Thyroid gland (tissue), 4 donors: ENCODE measurements at regions not wholly inside any gene's neighbourhood (a gene's known extent, or its start where the extent isn't known, plus 50 kb on each side); places are given as distances from the start of the nearest gene placed in this dataset.

Experiments
- DNase-seq, 2 donors: peaks; one replicate each; pipeline ENCODE4 v3.0.0-alpha.2; 2019
- H3K27ac ChIP-seq, 3 donors: fragments of 200-600 bp; sonication (generic); 1 replicate in 2 of 3; 2 replicates in 1 of 3; pipeline ENCODE4 v1.5.1; 2016 to 2019; ENCODE audit warnings: mild to moderate bottlenecking in 1 of 3, moderate library complexity in 1 of 3
- H3K27me3 ChIP-seq: fragments of 200-600 bp; sonication (generic); one replicate; pipeline ENCODE4 v1.5.1; 2019
- H3K36me3 ChIP-seq, 2 donors: fragments of 200-600 bp; sonication (generic); one replicate each; pipeline ENCODE4 v1.5.1; 2016 to 2019
- H3K4me1 ChIP-seq, 2 donors: fragments of 200-600 bp; sonication (generic); one replicate each; pipeline ENCODE4 v1.5.1; 2017 to 2019
- H3K4me3 ChIP-seq, 3 donors: fragments of 200-600 bp; sonication (generic); replicated peaks in 1 of 3; 1 replicate in 2 of 3; 2 replicates in 1 of 3; pipeline ENCODE4 v1.5.1; 2016; ENCODE audit warnings: mild to moderate bottlenecking in 1 of 3
- H3K9me3 ChIP-seq: fragments of 200-600 bp; sonication (generic); one replicate; pipeline ENCODE4 v1.5.1; 2017
- POLR2A ChIP-seq, 2 donors: fragments of 450-650 bp; IDR thresholded peaks; one replicate each; pipeline ENCODE4 v1.6.1; 2017; ENCODE audit warnings: antibody characterized with exemption in 2 of 2, mild to moderate bottlenecking in 2 of 2, moderate library complexity in 1 of 2
- WGBS, 2 donors: methylation state at CpG; one replicate each; pipeline ENCODE4 v1.1.5; 2017; 5-methylcytosine and 5-hydroxymethylcytosine counted together
- intact Hi-C: fragments of 100-400 bp; cut with DNase I; formaldehyde crosslinking; loops from one replicate; pipeline ENCODE4 v1.15.1; 2023
- TF ChIP-seq, protein P1 (sequence below), 6 experiments: fragments of 200-600 bp in 3 of 6; fragments of 450-650 bp in 3 of 6; sonication (generic) in 3 of 6; IDR thresholded peaks; one replicate each; pipeline ENCODE4 v1.5.1; 2016 to 2019; ENCODE audit warnings: antibody characterized with exemption in 6 of 6, mild to moderate bottlenecking in 2 of 6, inconsistent platforms in 1 of 6, moderate library complexity in 1 of 6

- DNase-seq: no peak
- no peak for TF ChIP-seq POLR2A (IDR thresholded peaks at IDR 0.05)
- TF ChIP-seq, protein P1, sequence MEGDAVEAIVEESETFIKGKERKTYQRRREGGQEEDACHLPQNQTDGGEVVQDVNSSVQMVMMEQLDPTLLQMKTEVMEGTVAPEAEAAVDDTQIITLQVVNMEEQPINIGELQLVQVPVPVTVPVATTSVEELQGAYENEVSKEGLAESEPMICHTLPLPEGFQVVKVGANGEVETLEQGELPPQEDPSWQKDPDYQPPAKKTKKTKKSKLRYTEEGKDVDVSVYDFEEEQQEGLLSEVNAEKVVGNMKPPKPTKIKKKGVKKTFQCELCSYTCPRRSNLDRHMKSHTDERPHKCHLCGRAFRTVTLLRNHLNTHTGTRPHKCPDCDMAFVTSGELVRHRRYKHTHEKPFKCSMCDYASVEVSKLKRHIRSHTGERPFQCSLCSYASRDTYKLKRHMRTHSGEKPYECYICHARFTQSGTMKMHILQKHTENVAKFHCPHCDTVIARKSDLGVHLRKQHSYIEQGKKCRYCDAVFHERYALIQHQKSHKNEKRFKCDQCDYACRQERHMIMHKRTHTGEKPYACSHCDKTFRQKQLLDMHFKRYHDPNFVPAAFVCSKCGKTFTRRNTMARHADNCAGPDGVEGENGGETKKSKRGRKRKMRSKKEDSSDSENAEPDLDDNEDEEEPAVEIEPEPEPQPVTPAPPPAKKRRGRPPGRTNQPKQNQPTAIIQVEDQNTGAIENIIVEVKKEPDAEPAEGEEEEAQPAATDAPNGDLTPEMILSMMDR (IDR thresholded peaks at IDR 0.05): no peak
- H3K27me3 ChIP-seq: no peaks in the 10 kb centered on the region
- intact Hi-C loops: no loop called here
- no peaks in the 10 kb centered on the region for H3K9me3 ChIP-seq
- H3K4me1 ChIP-seq: no peaks in the 10 kb centered on the region
- H3K36me3 ChIP-seq: no peaks in the 10 kb centered on the region
- H3K4me3 ChIP-seq: no peak overlapping the region
- H3K27ac ChIP-seq: no peak overlapping the region
- 80 to 83% methylated on average over 3 of the region's 3 CpGs for WGBS, 2 donors
Measured at GRCh38 chrX:9188117-9188516, 154.2 kb upstream of the FAM9B start.

GRCh38 chrX:9189286-9189685, 155.4 kb upstream of the FAM9B start:
- H3K4me1 ChIP-seq: no peaks in the 10 kb centered on the region
- H3K4me3 ChIP-seq: no peak overlapping the region
- intact Hi-C loops: no loop called here
- TF ChIP-seq POLR2A (IDR thresholded peaks at IDR 0.05): no peak
- TF ChIP-seq, protein P1 (IDR thresholded peaks at IDR 0.05): no peak
- no peak for DNase-seq
- WGBS, 2 donors: 62 to 76% methylated on average over 9 of the region's 9 CpGs
- H3K36me3 ChIP-seq: no peaks in the 10 kb centered on the region
- no peaks in the 10 kb centered on the region for H3K9me3 ChIP-seq
- no peak overlapping the region for H3K27ac ChIP-seq
- H3K27me3 ChIP-seq: no peaks in the 10 kb centered on the region

GRCh38 chrX:9191392-9191791, 157.5 kb upstream of the FAM9B start:
- no peak for DNase-seq
- intact Hi-C loops: no loop called here
- Histone ChIP-seq H3K4me3 (no peak overlapping the region), H3K4me1 (no peaks in the 10 kb centered on the region), H3K27ac (no peak overlapping the region), H3K27me3 (no peaks in the 10 kb centered on the region), H3K9me3 (no peaks in the 10 kb centered on the region), H3K36me3 (no peaks in the 10 kb centered on the region)
- no peak for TF ChIP-seq POLR2A (IDR thresholded peaks at IDR 0.05)
- TF ChIP-seq, protein P1 (IDR thresholded peaks at IDR 0.05): no peak
- WGBS, 2 donors: 74 to 82% methylated on average over 5 of the region's 5 CpGs

- no peaks in the 10 kb centered on the region for H3K9me3 ChIP-seq
- H3K4me3 ChIP-seq: no peak overlapping the region
- TF ChIP-seq, protein P1 (IDR thresholded peaks at IDR 0.05): no peak
- no peak for TF ChIP-seq POLR2A (IDR thresholded peaks at IDR 0.05)
- intact Hi-C loops: no loop called here
- 75 to 85% methylated on average over 1 of the region's 4 CpGs for WGBS, 2 donors
- no peak overlapping the region for H3K27ac ChIP-seq
- H3K4me1 ChIP-seq: no peaks in the 10 kb centered on the region
- no peaks in the 10 kb centered on the region for H3K36me3 ChIP-seq
- no peaks in the 10 kb centered on the region for H3K27me3 ChIP-seq
- DNase-seq: no peak
Measured at GRCh38 chrX:9195199-9195880, 161.4 kb upstream of the FAM9B start.

- 80 to 84% methylated on average over 6 of the region's 6 CpGs for WGBS, 2 donors
- H3K27me3 ChIP-seq: no peaks in the 10 kb centered on the region
- no peak for DNase-seq
- H3K4me3 ChIP-seq: no peak overlapping the region
- TF ChIP-seq, protein P1 (IDR thresholded peaks at IDR 0.05): no peak
- no peak for TF ChIP-seq POLR2A (IDR thresholded peaks at IDR 0.05)
- H3K4me1 ChIP-seq: no peaks in the 10 kb centered on the region
- no peaks in the 10 kb centered on the region for H3K36me3 ChIP-seq
- no peak overlapping the region for H3K27ac ChIP-seq
- intact Hi-C loops: no loop called here
- no peaks in the 10 kb centered on the region for H3K9me3 ChIP-seq
Measured at GRCh38 chrX:9196961-9197640, 163.2 kb upstream of the FAM9B start.
